ENCODE measurements at regions not wholly inside any gene's neighbourhood (a gene's known extent, or its start where the extent isn't known, plus 50 kb on each side); places are given as distances from the start of the nearest gene placed in this dataset.

- no peaks in the 10 kb centered on the region for H3K36me3 Mint-ChIP-seq
- peak overlapping the region; percentile 57 to 87 (median 74) for H3K27ac Mint-ChIP-seq
- peaks cover 0 to 3% (median 0%) of the 10 kb centered on the region in 3 donors for H3K27me3 Mint-ChIP-seq (ENCODE audit: low read depth in 3 of 3)
- H3K4me3 Mint-ChIP-seq: peak overlapping the region; percentile 74 to 87 (median 81)
- peak; percentile 25 to 48 (median 45) for DNase-seq
- no peaks in the 10 kb centered on the region for H3K9me3 Mint-ChIP-seq
- H3K4me1 Mint-ChIP-seq: peaks cover 16 to 21% of the 10 kb centered on the region in 2 donors
Measured at GRCh38 chr1:193417945-193418744, 231.7 kb upstream of the B3GALT2 start.

DNA sequence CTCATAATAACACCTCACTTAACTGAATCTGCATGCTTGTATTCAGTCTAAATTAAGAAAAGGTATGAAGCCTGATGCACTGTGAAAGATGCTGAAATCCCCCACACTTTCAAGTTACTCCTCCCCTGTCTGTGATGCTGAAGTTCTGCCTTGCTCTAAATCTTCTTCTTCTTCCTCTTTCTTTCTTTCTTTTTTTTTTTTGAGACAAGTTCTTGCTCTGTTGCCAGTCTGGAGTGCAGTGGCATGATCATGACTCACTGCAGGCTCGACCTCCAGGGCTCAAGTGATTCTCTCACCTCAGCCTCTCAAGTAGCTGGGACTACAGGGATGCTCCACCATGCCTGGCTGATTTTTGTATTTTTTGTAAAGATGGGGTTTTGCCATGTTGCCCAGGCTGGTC, 231.0 kb upstream of the B3GALT2 start:
- no peaks in the 10 kb centered on the region for H3K9me3 Mint-ChIP-seq
- H3K27ac Mint-ChIP-seq: peak overlapping the region in 2 of 6 donors; percentile 25 to 39
- peaks cover 0 to 3% (median 0%) of the 10 kb centered on the region in 3 donors for H3K27me3 Mint-ChIP-seq (ENCODE audit: low read depth in 3 of 3)
- DNase-seq: no peak
- peaks cover 16 to 22% of the 10 kb centered on the region in 2 donors for H3K4me1 Mint-ChIP-seq
- no peaks in the 10 kb centered on the region for H3K36me3 Mint-ChIP-seq
- H3K4me3 Mint-ChIP-seq: peak overlapping the region in 4 of 5 donors; percentile 11 to 87 (median 58)

GRCh38 chr1:193416226-193417024, 230.0 kb upstream of the B3GALT2 start:
- Mint-ChIP-seq H3K27ac (no peak overlapping the region), H3K4me1 (peaks cover 20 to 31% of the 10 kb centered on the region in 2 donors), H3K36me3 (no peaks in the 10 kb centered on the region), H3K4me3 (no peak overlapping the region), H3K27me3 (ENCODE audit: low read depth in 3 of 3) (peaks cover 0 to 3% (median 0%) of the 10 kb centered on the region in 3 donors), H3K9me3 (no peaks in the 10 kb centered on the region)
- DNase-seq: no peak

DNA sequence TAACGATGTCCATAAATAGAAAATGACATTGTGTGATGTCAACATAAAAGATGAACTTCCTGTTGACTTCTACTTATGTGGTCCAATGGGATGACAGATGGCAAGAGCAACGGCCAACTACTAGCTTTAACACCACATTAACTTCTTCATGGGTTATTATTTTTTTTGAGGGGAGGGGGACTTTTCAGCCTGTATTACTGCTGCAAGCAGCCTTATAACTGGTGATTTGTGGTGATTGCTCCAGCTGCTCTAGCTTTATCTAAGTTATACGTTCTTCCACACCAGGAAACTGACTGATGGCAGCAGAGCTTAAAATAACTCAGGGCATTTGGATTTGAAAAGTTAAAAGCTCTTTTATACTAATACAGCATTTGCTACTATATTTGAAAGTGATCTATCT, 228.8 kb upstream of the B3GALT2 start:
- H3K27ac Mint-ChIP-seq: no peak overlapping the region
- no peak overlapping the region for H3K4me3 Mint-ChIP-seq
- H3K27me3 Mint-ChIP-seq (ENCODE audit: low read depth in 3 of 3): peaks cover 0 to 3% (median 0%) of the 10 kb centered on the region in 3 donors
- no peaks in the 10 kb centered on the region for H3K9me3 Mint-ChIP-seq
- no peak for DNase-seq
- H3K36me3 Mint-ChIP-seq: no peaks in the 10 kb centered on the region
- peaks cover 20 to 31% of the 10 kb centered on the region in 2 donors for H3K4me1 Mint-ChIP-seq

DNA sequence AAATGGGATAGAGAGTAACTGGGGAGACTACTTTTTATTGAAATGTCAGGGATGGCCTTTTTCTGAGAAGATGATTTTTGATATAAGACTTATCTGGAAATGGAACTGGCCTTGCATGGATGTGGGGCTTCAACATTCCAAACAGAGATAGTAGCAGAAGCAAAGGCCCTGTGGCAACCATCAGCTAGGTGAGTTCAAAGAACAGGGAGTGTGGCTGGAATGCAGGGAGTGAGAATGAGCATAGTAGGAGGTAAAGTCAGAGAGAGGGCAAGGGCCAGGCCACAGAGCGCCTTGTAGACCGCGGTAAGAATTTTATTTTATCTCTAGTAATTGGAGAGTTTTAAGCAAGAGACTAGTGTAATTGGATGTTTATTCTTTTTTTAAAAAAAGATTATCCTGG, 227.0 kb upstream of the B3GALT2 start:
- peaks cover 14 to 23% of the 10 kb centered on the region in 2 donors for H3K4me1 Mint-ChIP-seq
- H3K27ac Mint-ChIP-seq: no peak overlapping the region
- H3K9me3 Mint-ChIP-seq: no peaks in the 10 kb centered on the region
- H3K4me3 Mint-ChIP-seq: no peak overlapping the region
- H3K36me3 Mint-ChIP-seq: no peaks in the 10 kb centered on the region
- no peak for DNase-seq
- H3K27me3 Mint-ChIP-seq (ENCODE audit: low read depth in 3 of 3): peaks cover 0 to 3% (median 0%) of the 10 kb centered on the region in 3 donors

GRCh38 chr1:193412748-193413147, 226.3 kb upstream of the B3GALT2 start:
- H3K4me3 Mint-ChIP-seq: no peak overlapping the region
- peaks cover 9 to 17% of the 10 kb centered on the region in 2 donors for H3K4me1 Mint-ChIP-seq
- no peak overlapping the region for H3K27ac Mint-ChIP-seq
- no peak for DNase-seq
- H3K36me3 Mint-ChIP-seq: no peaks in the 10 kb centered on the region
- H3K9me3 Mint-ChIP-seq: no peaks in the 10 kb centered on the region
- peaks cover 0 to 3% (median 0%) of the 10 kb centered on the region in 3 donors for H3K27me3 Mint-ChIP-seq (ENCODE audit: low read depth in 3 of 3)

DNA sequence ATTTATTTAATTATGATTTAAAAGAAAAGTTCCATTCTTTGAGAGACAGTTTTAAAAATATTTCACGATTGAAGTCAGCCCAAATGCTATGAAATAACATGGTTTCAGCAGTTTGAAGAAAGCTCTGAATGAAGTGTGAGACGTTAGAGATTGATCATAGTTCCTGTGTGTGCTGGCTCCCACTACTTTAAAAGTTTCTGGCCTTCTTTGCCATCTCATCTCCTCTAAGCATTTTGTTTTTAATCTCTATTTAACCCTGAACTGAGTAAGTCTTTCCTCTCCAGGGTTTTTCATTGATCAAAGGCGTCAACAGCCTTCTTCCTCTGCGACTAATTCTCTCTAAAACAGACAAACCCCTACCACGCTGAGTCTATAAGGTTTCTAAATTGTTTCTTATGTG, 225.3 kb upstream of the B3GALT2 start:
- H3K27me3 Mint-ChIP-seq (ENCODE audit: low read depth in 3 of 3): peaks cover 0 to 3% (median 0%) of the 10 kb centered on the region in 3 donors
- no peaks in the 10 kb centered on the region for H3K9me3 Mint-ChIP-seq
- DNase-seq: no peak
- H3K27ac Mint-ChIP-seq: peak overlapping the region in 1 of 6 donors; percentile 22
- peaks cover 9 to 15% of the 10 kb centered on the region in 2 donors for H3K4me1 Mint-ChIP-seq
- H3K36me3 Mint-ChIP-seq: no peaks in the 10 kb centered on the region
- H3K4me3 Mint-ChIP-seq: peak overlapping the region in 1 of 5 donors; percentile 4

- Mint-ChIP-seq H3K27ac (no peak overlapping the region), H3K4me3 (no peak overlapping the region), H3K36me3 (no peaks in the 10 kb centered on the region), H3K27me3 (ENCODE audit: low read depth in 3 of 3) (peaks cover 0 to 3% (median 0%) of the 10 kb centered on the region in 3 donors), H3K4me1 (peaks cover 9 to 17% of the 10 kb centered on the region in 2 donors), H3K9me3 (no peaks in the 10 kb centered on the region)
- DNase-seq: no peak
Measured at GRCh38 chr1:193411215-193411614, 224.8 kb upstream of the B3GALT2 start.

DNA sequence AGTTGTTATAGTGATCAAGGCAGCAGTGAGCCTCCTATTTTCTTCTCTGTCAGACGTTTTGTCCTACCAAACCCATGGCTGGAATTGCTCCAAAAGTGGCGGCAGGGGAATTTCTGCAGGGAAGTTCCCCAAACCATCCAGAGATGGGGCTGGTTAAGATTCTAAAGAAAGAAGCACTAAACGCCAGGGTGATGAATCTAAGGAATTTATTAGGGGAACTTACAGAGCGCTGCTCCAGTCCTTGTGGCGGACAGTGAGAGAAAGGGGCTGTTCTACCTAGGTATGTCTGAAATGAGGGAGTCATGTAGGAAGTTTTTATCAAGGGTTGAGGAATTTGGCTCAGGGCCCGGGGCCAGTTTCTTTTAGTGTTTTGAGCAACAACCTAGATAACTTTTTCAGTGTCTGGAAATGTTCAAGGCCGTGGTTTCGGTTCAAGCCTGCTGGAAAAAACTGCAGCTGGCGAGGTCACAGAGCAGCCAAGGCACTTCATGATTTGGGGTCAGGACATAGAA, 222.4 kb upstream of the B3GALT2 start:
- no peak for DNase-seq
- Mint-ChIP-seq H3K4me1 (peaks cover 9 to 17% of the 10 kb centered on the region in 2 donors), H3K27me3 (ENCODE audit: low read depth in 3 of 3) (peaks cover 0 to 3% (median 0%) of the 10 kb centered on the region in 3 donors), H3K36me3 (no peaks in the 10 kb centered on the region), H3K9me3 (no peaks in the 10 kb centered on the region), H3K4me3 (no peak overlapping the region), H3K27ac (no peak overlapping the region)

DNA sequence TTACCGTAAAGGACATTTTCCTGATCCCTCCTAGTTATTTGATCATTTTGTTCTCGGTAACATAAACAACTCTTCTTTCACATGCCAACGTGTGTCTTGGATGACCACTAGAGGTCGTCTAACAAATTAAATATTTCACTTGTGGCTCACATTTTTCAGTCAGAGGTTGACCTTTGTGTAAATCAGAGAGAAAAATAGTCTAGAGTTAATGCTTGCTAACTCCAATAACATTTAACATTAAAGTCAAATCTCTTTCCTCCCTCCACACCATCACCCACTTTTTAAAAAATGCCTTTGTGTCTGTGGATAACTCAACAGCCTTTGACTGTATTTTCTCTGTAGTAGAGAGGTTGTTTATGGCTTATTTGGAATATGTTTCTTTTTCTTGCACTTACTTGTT, 220.5 kb upstream of the B3GALT2 start:
- no peaks in the 10 kb centered on the region for H3K27me3 Mint-ChIP-seq (ENCODE audit: low read depth in 3 of 3)
- no peak overlapping the region for H3K4me3 Mint-ChIP-seq
- DNase-seq: peak; percentile 24 to 47 (median 38)
- peaks cover 8 to 11% of the 10 kb centered on the region in 2 donors for H3K4me1 Mint-ChIP-seq
- no peaks in the 10 kb centered on the region for H3K9me3 Mint-ChIP-seq
- H3K36me3 Mint-ChIP-seq: no peaks in the 10 kb centered on the region
- no peak overlapping the region for H3K27ac Mint-ChIP-seq

DNA sequence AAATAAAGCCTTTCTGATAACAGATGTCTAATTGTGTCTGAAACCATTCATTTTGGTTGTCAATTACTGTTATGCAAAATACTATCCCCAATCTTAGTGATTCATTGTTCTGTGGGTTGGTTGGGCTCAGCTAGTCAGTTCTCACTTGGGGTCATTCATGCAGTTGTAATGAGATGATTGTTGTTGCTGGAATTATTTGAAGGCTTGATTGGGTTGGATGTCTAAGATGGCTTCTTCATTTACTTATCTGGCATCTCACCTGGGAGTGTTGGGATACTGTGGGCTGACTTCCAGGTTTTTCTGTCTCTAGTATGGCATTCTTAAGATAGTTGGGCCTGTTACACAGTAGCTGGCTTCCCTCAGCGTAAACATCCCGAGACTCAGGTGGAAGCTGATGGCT, 217.8 kb upstream of the B3GALT2 start:
- Mint-ChIP-seq H3K4me1 (peaks cover 5 to 7% of the 10 kb centered on the region in 2 donors), H3K36me3 (no peaks in the 10 kb centered on the region), H3K27ac (no peak overlapping the region), H3K9me3 (no peaks in the 10 kb centered on the region), H3K27me3 (ENCODE audit: low read depth in 3 of 3) (peaks cover 0 to 3% (median 0%) of the 10 kb centered on the region in 3 donors), H3K4me3 (no peak overlapping the region)
- DNase-seq: no peak

- peaks cover 5 to 7% of the 10 kb centered on the region in 2 donors for H3K4me1 Mint-ChIP-seq
- H3K27ac Mint-ChIP-seq: no peak overlapping the region
- H3K27me3 Mint-ChIP-seq (ENCODE audit: low read depth in 3 of 3): peaks cover 0 to 3% (median 0%) of the 10 kb centered on the region in 3 donors
- no peaks in the 10 kb centered on the region for H3K36me3 Mint-ChIP-seq
- H3K4me3 Mint-ChIP-seq: no peak overlapping the region
- no peaks in the 10 kb centered on the region for H3K9me3 Mint-ChIP-seq
- DNase-seq: no peak
Measured at GRCh38 chr1:193402977-193403376, 216.6 kb upstream of the B3GALT2 start.

- DNase-seq: no peak
- H3K9me3 Mint-ChIP-seq: no peaks in the 10 kb centered on the region
- no peak overlapping the region for H3K4me3 Mint-ChIP-seq
- peaks cover 0 to 3% (median 0%) of the 10 kb centered on the region in 3 donors for H3K27me3 Mint-ChIP-seq (ENCODE audit: low read depth in 3 of 3)
- no peaks in the 10 kb centered on the region for H3K36me3 Mint-ChIP-seq
- no peak overlapping the region for H3K27ac Mint-ChIP-seq
- peaks cover 3 to 6% of the 10 kb centered on the region in 2 donors for H3K4me1 Mint-ChIP-seq
Measured at GRCh38 chr1:193402037-193402436, 215.6 kb upstream of the B3GALT2 start.

DNA sequence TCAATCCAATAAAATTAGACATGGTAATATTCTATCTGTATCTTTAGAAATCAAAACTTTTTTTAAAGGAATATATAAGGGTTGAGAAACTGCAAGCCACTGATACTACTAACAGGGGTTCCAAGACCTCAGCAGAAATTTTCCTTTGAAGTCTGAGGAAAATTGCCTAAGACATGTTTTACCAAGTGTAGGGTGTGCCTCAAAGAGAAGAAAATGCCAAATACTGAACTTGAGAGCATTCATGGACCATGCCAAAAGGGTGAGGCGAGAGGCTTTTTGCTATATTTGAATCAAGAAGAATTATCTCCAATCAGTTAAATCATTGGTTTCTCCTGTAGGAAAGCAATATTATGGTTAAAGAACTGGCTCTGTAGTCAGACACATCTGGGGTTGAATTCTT, 207.9 kb upstream of the B3GALT2 start:
- Mint-ChIP-seq H3K27me3 (ENCODE audit: low read depth in 3 of 3) (peaks cover 0 to 3% (median 0%) of the 10 kb centered on the region in 3 donors), H3K9me3 (peaks cover 0 to 4% (median 0%) of the 10 kb centered on the region in 6 donors), H3K27ac (no peak overlapping the region), H3K4me3 (no peak overlapping the region), H3K36me3 (no peaks in the 10 kb centered on the region), H3K4me1 (no peaks in the 10 kb centered on the region)
- no peak for DNase-seq
